ENCODE measurements at regions not wholly inside any gene's neighbourhood (a gene's known extent, or its start where the extent isn't known, plus 50 kb on each side); places are given as distances from the start of the nearest gene placed in this dataset.
"Not testable (repeated sequence)": the region's sequence is repeated elsewhere in the genome, so short reads cannot be mapped to it uniquely, and the experiment has no call there.

DNA sequence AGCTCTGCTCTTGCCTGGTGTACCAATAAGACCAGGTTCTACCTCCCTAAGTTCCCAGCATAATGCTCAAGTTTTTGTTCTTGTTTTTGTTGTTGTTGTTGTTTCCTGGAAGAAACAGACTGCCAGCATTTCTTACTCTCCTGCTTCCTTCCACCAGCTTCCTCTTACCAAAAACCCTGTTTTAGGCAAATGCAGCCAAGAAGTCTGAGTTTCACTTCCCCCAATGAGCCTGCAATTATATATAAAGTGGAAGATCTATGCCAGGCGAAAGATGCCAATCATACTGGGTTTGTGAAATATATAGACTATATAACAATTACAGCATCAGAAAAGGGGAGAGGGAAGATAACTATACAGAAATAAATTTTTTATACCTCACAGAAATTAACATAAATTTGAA is 931.5 kb upstream of the FAT3 start:
- no peak for DNase-seq

DNA sequence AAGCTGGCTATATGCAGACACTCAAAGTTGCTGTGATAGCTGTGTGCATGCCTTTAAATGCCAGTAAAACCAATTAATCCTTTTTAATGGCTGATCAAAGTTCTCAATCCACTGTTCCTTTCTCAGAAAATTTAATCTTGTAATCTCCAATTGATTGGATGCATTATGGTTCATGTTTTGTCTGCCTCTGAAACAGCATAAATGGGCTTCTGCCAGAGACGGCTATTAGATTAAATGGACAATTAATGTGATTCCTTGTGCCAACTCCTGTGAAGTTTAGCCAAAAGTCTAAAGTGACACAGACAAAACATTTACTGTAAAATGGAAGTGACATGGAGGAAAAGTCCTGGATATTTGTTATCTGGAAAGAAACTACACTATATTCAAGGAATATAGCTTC is 952.5 kb upstream of the FAT3 start:
- no peak for DNase-seq

DNA sequence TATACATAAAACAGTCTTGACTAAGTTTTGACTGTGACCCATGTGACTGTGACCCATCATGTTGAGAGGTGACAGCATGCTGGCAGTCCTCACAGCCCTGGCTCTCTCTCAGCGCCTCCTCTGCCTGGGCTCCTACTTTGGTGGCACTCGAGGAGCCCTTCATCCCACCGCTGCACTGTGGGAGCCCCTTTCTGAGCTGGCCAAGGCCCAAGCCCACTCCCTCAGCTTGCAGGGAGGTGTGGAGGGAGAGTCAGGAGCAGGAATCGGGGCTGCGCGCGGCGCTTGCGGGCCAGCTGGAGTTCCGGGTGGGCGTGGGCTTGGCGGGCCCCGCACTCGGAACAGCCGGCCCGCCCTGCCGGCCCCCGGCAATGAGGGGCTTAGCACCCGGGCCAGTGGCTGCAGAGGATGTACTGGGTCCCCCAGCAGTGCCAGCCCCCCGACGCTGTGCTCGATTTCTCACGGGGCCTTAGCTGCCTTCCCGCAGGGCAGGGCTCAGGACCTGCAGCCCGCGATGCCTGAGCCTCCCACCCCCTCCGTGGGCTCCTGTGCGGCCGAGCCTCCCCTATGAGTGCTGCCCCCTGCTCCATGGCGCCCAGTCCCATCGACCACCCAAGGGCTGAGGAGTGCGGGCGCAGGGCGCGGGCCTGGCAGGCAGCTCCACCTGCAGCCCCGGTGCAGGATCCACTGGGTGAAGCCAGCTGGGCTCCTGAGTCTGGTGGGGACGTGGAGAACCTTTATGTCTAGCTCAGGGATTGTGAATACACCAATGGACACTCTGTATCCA is 955.9 kb upstream of the FAT3 start:
- DNase-seq = not testable (repeated sequence)

DNA sequence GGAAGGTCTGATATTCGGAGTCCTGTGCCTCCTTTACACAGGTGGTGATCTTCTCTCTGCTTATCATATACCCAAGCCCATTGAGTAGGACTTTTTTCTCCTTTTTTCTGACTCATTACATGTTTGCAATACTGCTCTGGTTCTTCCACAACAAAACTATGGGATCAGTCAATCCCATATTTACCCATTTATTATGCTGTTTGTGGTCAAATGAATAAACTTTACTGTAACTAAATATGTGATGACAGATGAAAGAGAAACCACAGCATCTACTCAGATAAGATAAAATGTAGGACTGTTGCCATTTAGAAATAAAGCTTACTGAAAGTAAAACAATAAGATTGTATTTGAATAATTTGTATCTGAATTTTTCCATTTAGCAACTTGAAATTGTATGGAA is 958.7 kb upstream of the FAT3 start:
- DNase-seq = no peak

DNA sequence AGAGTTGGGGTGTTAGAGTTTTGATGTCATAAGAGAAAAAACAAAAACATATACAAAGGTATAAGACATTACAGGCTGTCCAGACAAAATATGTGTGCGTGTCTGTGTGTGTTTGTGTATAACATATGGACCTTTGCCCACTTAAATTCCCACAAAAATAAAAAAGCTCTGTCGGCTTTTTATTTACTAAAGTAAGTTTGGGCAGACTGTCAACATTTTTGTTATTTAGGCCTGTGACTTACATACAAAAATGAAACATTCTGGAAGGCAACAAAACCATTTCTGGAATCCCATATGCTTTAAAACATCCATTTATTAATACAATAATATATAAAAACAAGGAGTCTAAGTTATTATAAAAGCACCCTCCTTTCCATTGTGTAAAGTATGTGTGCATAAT is 960.1 kb upstream of the FAT3 start:
- no peak for DNase-seq

DNA sequence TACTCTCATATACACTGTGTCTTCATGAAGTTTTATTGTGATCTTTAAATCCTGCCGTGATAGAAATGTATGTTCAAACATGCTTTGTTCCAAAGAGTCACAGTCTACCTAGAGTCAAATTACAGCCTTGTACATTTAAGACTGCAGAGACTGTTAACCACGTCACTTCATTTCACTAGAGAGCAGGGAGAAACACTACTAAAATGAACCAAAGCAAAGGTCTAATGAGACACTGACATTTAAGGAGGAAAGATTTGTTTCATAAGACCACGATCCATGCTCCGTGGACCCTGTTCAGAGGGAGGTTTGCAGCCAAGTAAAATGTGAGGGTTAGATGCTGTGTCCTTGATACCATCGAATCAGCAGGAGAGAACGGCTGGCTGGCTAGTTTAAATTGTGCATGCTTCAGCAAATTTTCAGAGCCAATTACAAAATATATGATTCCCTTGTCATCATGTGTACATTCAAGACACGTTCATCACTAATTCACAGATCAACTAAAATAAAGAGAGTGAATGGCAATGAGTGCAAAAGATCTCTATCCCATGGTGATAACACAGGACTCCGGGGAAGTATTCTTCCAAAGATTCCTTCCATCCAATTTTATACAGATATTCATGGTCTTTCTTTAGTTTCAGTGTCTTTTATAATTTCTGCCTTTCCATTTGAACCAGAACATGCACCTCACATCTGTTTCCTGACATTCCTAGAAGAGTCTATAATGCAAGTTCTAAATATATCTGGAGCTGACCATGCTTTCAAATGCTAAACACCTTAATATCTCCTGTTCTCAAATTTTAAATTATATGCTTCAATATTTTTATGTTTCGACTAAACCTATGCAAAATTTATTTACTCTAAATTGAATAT is 960.9 kb upstream of the FAT3 start:
- DNase-seq = no peak

DNA sequence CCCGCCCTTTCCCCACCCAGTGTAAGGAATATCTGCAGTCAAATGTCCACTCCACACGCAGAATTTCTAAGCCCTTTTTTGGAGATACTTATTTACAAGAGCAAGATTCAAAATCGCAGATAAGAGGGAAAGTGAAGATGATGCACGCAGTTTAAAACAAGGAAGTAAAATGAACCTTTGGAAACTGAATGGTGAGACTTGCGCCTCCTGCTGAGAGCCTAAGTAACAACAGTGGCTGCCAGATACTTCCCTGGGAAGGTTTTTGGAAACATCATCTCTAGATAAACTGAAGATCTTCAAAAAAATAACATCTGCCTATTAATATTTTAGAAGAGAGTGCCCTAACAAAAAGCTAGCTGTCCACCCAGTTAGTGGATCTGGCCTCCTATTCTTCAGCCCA is 963.1 kb upstream of the FAT3 start:
- no peak for DNase-seq

DNA sequence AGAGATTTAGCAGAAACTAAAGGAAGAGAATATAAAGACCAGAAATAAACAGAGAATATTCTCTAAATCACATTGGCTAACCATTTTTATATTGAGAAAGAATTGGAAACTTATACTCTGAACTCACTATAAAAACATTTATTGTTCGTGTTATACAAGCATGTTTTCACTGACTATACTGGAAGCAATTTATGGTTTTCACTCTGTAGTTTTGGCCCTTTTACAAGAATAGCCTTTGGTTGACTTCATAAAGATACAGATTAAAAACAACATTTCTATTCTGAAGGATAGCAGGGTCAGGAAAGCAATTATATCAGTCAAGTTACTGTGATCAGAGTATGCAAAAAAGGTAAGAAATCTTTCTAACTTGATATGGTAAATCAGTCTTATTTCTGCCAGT is 965.7 kb upstream of the FAT3 start:
- no peak for DNase-seq

DNA sequence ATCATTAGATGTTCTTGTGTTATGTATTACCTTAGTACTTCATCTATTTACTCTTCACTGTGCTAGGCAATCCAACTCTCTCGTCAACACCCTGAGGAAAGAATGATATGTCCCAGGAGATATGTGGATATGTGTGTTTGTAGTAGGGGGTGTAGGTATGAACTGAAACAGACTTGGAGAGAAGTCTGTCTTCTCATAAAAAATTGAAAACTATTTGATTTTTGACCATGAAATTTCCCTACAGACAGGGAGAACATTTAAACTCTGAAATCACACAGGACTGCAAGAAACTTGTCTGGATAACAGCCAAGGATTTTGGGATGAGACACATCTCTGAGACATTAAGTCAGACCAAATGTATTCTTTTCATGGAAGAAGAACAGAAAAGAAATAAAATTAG is 967.0 kb upstream of the FAT3 start:
- no peak for DNase-seq

DNA sequence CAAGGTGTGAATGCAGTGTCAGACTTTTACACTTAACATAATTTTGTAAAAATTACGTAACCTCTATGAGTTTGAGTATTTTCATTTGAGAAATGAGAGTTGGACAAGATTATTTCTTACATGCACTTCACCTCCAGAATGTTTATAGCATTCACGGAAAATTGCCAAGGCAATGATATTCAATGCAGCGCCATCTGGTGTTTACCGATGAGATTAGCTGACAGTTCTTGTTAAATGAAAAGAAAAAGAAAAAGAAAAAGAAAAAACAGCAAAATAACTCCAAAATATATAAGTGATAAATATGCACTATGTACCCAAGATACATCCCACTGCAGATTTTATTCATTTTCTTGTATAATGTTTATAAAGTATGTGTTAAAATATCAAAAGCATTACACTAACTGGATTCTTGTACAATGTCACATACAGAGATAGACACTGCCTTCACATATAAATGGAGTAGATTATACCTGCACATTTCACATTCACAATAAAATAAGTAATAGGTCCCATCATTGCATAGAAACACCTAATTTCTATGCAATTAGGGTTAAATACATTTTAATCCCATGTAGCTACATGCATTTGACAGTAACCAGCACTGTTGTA is 976.3 kb upstream of the FAT3 start:
- peak; percentile 1 for DNase-seq

DNA sequence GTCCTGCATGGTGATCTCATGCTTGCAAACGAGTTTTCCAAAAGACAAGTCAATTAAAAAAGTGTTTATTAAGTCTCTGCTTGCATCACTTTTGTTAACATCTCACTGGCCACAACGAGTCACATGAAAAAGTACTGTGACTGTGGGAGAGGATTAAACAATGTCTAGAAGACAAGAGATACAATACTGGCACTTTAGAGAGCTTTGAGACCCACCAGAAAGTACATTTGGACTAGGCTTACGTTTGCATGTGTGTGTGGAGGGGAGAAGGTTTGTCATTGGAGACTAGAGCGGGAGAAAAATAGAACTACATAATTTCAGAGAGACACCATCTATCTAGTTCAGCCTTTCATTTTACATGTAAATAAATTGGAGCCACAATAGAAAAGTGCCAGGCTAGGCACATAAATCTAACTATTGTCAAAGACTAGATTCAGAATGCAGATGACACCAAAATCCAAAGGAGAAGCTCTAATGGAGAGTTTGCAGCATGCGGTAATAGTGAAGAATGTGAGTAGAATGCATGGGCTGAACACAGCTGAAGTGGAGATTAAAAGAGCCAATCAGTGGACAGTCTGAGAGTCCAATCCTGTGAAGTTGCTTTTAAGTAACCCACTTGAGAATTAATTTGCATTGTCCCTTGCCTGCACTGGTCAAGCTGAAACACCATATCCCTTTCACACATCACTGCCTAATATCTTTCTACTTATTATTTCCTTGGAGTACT is 977.4 kb upstream of the FAT3 start:
- DNase-seq = no peak

DNA sequence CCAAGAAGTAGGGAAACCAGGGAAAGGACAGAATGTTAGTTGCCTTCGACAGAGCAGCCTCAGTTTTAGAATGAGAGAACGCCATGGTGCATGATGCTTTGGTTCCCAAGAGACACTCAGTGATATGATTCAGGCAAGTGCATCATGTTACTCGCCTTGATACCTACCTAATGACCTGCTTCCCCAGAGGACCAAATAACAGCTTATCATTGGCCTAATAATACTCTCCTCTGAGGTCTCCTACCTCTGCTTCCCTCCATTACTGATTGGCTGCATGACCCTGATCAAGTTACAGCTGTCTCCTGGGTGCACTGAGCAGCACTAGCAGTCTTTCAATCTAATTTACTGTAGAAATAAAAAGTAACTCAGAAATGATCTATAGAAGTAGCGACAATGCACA is 979.7 kb upstream of the FAT3 start:
- no peak for DNase-seq

DNA sequence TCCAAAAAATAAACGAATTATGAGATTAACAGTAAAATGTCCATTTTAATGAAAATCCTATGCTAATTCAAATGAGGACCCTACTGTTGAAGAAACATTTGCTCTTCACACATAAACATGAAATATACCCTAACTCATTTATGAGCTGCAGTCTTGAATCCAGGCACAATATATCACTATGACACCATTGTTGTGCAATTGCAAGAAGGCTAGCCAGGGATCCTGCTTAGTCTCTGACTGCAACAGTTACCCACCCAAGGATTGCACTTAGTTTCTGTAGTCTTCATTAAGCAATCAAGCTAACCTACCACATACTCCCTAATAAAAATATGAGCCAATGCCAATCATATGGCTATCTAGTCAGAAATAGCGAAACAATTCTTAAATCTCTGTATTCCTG is 981.0 kb upstream of the FAT3 start:
- DNase-seq = no peak

DNA sequence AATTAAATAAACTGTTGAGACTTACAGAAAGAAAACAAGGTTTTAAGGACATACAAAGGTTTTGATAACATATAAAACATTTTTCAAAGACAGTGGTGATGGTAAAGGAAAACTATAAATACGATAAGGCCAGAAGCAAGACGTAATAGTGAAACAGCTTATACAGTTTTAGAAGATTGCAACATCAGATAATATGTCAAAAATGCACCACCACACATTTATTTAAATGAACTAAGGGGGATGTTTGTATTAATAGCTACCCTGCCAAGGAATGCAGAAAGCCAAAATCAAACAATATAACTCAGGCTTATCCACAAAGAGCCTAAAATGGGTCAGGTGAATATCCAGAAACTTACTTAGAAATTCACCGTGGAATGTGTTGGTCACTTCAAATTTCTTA is 981.6 kb upstream of the FAT3 start:
- DNase-seq = no peak

DNA sequence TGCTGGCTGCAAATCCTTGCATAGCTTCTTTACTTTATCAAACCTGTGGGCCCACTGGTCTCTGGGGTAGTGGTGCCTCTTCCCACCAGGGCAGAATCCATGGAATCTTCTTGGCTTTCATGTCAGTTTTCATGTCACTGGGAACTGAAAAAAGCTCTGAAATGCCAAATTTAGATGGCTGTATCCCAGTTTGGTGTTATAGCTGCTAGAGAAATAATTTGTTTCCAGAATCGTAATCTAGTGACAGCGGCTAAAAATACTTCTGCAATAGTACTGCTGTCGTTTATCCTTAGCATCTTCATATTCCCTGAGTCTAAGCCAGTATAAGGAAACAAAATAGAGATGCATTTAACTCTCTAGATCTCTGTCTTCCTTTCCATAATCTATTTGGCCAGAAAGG is 983.4 kb upstream of the FAT3 start:
- DNase-seq = no peak

DNA sequence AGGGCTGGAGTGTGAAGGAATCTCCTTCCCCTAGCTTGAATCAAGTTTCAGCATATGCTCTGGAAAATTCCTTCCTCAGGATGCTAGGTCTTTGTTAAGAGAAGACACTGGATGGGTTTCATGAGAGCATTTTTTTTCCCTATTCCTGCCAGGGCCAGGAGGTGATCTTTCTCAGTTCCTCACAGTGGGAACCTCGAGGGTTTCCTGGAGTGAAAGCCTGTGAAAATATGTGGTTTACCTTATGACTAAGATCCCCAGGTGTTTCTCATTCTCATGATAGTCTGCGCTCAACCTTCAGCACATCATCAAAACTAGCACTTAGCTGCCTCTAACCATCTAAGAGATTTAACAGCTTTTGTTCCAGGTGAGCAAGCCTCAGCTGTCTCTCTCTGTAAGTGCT is 985.3 kb upstream of the FAT3 start:
- DNase-seq = no peak

DNA sequence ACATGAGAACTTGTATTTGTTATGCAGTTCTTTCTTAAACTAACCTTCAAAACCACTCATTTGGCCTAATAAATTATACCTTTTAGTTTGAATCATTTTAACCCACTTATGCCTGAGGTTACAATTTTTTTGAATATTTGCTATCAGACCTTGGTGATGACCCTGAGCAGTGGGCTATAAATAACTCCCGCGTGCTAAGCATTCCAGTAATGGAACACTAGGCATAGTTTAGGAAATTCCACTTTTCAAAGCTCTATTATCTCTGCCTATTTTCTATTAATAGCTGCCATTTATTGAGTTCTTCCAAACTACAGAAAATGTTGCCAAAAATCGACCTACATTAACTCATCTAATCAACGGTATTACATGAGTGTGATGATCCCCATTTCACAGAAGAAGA is 993.4 kb upstream of the FAT3 start:
- DNase-seq = no peak

DNA sequence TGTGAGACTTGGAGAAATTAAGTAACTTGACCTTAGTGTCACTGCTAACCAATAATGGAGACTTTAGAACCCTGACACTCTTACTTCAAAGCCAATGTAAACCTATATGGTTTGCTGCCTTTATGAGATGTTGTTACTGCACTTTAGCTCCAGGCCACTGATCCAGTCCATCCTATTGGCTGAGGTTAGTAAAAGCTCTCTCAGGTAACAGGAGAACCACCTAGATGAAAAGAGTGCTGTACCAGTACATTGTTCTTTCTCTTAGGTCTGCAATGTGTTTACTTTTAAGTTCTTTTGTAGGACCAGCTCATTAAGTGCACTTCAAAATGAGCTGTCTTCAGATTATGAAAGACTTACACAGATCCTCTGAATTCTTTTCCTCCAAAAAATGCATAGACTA is 994.0 kb upstream of the FAT3 start:
- DNase-seq = no peak

DNA sequence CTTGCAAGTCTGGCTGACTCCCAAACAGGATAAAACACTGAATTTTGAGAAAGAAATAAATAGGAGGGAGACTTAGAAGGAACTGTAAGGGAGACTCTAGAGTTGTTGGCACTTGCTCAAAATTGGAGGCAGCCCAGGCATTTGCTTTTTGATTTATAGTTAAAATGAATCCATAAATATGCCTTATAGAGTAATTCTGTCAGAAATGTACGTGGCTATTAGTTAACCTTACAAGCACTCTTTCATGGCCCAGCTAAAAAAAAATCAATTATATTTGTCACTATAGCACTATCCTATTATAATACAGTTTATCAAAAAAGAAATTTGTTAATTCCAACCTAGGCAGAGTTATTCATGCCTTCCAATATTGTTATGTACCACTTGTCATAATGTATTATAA is 1000.0 kb upstream of the CHORDC1 start:
- DNase-seq = no peak

DNA sequence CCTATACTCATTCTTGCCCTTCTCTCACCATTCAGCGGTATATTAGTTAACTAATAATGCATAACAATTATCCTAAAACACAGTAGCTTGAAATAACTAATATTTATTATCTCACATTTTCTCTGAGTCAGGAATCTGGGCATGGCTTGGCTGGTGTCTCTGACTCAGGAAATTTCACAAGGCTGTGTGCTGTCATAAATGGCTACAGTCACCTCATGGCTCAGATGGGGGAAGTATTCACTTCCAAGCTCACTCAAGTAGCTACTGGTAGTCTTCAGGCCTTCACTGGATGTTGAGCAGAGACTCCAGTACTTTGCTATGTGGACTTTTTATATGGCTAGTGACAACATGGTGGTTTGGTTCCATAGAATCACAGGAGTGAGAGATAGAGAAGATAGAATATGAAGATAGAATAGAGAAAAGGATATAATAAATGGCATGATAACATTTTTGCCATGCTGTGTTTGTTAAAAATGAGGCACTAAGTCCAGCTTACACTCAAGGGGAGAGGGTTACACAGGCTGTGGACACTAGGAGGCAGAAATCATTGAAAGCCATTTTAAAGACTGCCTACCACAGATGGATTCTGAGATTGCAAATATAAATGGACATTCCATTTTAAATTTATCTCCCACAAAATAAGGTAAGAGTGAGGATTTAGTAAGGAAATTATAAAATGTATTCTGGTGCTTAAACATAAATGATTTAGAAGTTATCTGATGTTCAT is 997.8 kb upstream of the CHORDC1 start:
- DNase-seq = peak; percentile 16

DNA sequence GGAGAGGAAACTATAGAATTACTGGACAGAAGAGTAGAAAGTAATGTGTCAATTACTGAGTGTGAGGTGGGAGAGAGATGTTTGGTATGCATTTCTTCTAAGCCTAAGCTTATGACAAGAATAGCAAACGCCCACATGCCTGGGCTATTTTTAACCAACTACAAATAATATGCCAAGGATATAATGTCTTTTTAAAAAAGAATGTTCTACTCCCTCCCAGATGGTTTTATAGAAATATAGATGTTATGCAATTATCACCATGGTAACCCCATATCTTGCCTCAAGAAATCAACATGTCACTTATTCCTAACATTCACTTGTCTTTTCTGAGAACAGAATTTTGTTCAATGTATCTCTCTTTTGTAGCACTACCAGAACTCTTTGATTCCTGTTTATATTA is 996.7 kb upstream of the CHORDC1 start:
- DNase-seq = no peak

DNA sequence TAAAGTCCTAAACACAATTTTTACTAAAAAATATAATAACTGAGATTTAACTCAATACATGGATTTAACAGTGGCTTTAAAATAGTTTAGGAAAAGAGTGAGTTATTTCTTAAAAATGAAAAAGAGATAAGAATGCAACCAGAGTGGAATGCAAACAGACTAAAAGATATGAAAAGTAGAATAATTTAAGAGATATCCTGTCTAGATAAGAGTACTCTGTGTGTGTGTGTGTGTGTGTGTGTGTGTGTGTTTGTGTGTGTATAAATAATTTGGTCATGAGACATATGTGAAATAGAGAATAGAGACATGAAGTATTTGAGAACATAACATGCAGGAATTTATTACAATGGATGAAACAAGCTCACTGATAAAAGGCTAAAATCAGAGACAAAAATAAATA is 986.9 kb upstream of the CHORDC1 start:
- DNase-seq = no peak

DNA sequence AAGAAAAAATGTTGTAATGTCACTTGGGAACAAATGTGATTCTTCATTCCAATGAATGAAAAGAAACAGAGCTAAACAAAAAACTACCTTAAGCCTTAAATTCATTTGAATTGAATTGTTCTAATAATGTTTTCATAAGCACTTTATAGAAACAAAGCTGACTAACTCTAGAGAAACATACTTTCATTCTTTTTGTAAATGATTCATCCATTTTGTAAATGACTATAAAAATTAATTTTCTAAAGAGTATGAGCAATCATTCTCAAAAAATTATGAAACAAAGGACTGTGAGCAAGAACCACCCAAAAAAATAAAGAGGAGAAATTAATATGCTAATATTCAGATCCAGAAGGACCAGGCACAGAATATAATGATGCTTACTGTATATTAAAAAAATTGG is 986.5 kb upstream of the CHORDC1 start:
- DNase-seq = no peak

Data from kidney glomerular epithelial cell (primary cell).